Activated T-cell treated with anti-CD3 and anti-CD28 coated beads, Interleukin-2, amount 50 U/mL, for 4 hours (primary cell): ENCODE measurements at regions not wholly inside any gene's neighbourhood (a gene's known extent, or its start where the extent isn't known, plus 50 kb on each side); places are given as distances from the start of the nearest gene placed in this dataset.
"Not testable (repeated sequence)": the region's sequence is repeated elsewhere in the genome, so short reads cannot be mapped to it uniquely, and the experiment has no call there.

ENCODE experiments used
- ATAC-seq, 2 donors: fragments of 200-7000 bp; cut with Tn5 transposase; one replicate each; pipeline ENCODE4 v1.10.0; 2021
- DNase-seq: peaks from one replicate; pipeline ENCODE4 v3.0.0-alpha.2; 2020
- H3K27me3 Mint-ChIP-seq: one replicate; pipeline ENCODE4 v1.8.0; 2021; ENCODE audit warnings: low read depth, mixed read lengths
- H3K36me3 Mint-ChIP-seq: one replicate; pipeline ENCODE4 v1.8.0; 2022; ENCODE audit warnings: mixed read lengths; ENCODE audit not compliant: insufficient read depth
- H3K4me1 Mint-ChIP-seq: one replicate; pipeline ENCODE4 v1.8.0; 2021; ENCODE audit warnings: low read depth, mixed read lengths
- H3K4me3 Mint-ChIP-seq: one replicate; pipeline ENCODE4 v1.8.0; 2021; ENCODE audit warnings: mild to moderate bottlenecking, moderate library complexity, mixed read lengths
- H3K9me3 Mint-ChIP-seq: one replicate; pipeline ENCODE4 v1.8.0; 2021; ENCODE audit warnings: mixed read lengths

DNA sequence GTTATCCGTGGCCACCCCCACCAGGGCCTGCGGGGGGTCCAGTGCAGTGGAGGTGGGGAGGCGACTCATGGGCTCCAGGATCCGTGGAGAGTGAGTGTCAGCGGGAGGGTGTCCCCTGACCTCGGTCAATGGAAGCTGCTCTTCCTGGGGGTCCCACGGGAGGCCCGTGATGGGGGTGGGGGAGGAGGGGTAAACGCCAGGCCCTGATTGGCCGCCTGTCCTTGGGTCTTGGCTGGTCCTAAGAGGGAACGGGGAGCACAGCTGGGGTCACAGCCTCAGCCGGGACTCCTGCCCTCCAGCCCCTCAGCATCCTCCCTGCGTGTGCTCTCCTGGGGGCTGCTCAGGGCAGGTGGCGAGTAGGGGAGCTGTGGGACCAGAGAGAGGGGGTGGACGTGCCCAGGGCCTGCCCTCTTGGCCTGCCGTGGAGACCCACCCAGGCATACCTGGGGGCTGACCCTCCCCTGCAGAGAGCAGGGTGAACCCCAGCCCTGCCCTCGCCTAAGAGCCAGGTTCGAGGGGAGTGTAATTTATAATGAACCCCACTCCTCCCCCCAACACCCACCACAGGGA is 184.6 kb downstream of the GOLGA6L6 start:
- peaks cover 7% of the 10 kb centered on the region for H3K4me1 Mint-ChIP-seq
- no peaks in the 10 kb centered on the region for H3K9me3 Mint-ChIP-seq
- H3K27me3 Mint-ChIP-seq = no peaks in the 10 kb centered on the region

DNA sequence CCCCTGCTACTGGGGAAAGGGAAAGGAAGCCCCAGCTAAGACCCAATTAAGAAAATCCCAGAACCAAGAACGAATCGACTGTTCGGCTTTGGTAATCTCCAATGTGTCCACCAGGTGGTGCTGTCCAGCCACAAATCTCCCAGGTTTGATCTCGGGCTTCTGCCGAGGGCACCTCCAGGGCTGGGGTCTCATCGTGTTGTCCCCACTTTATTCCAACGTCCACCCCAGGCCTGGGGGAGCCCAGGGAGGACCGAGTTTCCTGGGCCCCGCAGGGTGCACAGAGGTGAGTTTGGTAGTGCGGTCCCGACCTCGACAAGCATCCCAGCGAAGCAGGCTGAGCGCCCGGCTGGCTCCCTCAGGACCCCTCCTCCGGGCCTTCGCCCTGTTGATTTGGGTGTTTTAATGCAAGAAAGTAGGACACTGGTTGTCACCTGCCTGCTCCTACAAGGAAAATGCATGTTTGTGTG is 185.1 kb downstream of the GOLGA6L6 start:
- ATAC-seq = peak; percentile 55 to 73
- H3K27me3 Mint-ChIP-seq = no peaks in the 10 kb centered on the region
- H3K4me1 Mint-ChIP-seq = peaks cover 7% of the 10 kb centered on the region
- no peaks in the 10 kb centered on the region for H3K9me3 Mint-ChIP-seq
- no peak overlapping the region for H3K4me3 Mint-ChIP-seq
- H3K36me3 Mint-ChIP-seq = no peaks in the 10 kb centered on the region
- DNase-seq = peak; percentile 81

More for the DNA sequence above, 184.6 kb downstream of the GOLGA6L6 start:
- ATAC-seq = peak in 1 of 2 donors; percentile 11
- no peaks in the 10 kb centered on the region for H3K36me3 Mint-ChIP-seq
- H3K4me3 Mint-ChIP-seq = no peak overlapping the region
- no peak for DNase-seq

DNA sequence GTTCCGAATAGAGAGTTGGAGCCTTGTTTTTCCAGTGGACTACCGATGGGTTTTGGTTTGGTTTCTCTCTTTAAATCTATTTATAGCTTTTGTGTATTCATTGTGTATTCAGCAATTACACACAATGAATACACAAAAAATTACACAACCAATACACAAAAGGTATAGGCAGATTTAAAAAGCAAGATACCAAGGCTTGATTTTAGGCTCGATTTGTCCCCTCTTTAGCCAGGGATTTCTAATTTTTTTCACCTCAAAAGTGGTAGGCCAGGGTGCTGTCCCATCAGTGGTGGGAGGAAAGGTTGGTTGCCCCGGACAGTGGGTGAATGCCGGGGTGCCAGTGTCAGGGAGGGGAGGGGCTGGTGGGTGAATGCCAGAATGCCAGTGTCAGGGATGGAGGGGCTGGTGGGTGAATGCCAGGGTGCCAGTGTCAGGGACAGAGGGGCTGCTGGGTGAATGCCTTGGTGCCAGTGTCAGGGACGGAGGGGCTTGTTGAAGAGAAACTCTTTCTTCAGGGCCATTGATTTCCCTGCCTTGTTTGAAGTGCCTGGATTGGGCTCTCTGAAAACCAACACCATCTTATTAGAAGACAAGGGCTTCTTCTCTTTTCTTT is 186.2 kb downstream of the GOLGA6L6 start:
- ATAC-seq = no peak
- H3K9me3 Mint-ChIP-seq = no peaks in the 10 kb centered on the region
- H3K4me3 Mint-ChIP-seq = no peak overlapping the region
- DNase-seq = no peak
- H3K27me3 Mint-ChIP-seq = no peaks in the 10 kb centered on the region
- H3K36me3 Mint-ChIP-seq = no peaks in the 10 kb centered on the region
- H3K4me1 Mint-ChIP-seq = peaks cover 7% of the 10 kb centered on the region

DNA sequence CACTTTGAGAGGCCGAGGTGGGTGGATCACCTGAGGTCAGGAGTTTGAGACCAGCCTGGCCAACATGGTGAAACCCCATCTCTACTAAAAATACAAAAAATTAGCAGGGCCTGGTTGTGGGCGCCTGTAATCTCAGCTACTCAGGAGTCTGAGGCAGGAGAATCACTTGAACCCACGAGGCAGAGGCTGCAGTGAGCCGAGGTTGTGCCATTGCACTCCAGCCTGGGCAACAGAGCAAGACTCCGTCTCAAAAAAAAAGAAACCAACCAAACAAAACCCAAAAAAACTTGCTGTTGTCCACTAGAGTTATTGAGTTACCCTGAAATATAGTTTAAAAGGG is 186.7 kb downstream of the GOLGA6L6 start:
- not testable (repeated sequence) for H3K36me3 Mint-ChIP-seq, H3K27me3 Mint-ChIP-seq, H3K4me1 Mint-ChIP-seq, H3K9me3 Mint-ChIP-seq, H3K4me3 Mint-ChIP-seq, DNase-seq, ATAC-seq

DNA sequence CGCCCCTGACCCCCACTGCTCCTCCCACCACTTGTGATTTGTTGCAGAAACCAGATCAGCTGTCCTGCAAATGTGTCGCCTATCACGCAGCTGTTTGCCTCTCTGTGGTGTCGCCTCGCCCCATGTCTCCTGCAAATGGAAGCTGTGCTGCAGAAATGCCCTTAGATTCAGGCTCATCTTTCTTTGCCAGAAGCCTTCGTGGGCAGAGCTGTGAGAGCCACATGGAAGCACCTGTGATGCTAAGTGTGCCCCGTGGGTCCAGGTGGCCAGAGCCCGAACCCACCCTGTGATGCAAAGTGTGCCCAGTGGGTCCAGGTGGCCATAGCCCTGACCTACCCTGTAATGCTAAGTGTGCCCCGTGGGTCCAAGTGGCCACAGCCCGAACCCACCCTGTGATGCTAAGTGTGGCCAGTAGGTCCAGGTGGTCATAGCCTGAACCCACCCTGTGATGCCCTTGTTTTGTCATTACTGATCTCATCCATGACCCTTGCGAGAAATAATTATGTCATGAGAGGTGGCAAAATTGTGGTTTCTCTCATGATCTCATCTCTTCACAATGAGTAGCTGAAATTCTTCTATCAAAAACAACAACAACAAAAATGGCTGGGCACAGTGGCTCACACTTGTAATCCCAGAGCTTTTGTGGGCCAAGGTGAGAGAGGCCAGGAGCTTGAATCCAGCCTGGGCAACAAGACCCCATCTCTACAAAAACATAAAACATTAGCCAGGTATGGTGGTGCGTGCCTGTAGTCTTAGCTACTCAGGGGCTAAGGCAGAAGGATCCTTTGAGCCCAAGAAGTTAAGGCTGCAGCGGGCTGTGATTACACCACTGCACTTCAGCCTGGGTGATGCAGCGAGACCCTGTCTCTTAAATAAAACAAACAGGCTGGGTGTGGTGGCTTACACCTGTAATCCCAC is 187.4 kb downstream of the GOLGA6L6 start:
- no peak overlapping the region for H3K4me3 Mint-ChIP-seq
- no peaks in the 10 kb centered on the region for H3K9me3 Mint-ChIP-seq
- H3K4me1 Mint-ChIP-seq = peaks cover 7% of the 10 kb centered on the region
- no peaks in the 10 kb centered on the region for H3K36me3 Mint-ChIP-seq
- DNase-seq (no peak), ATAC-seq (no peak)
- H3K27me3 Mint-ChIP-seq = no peaks in the 10 kb centered on the region

DNA sequence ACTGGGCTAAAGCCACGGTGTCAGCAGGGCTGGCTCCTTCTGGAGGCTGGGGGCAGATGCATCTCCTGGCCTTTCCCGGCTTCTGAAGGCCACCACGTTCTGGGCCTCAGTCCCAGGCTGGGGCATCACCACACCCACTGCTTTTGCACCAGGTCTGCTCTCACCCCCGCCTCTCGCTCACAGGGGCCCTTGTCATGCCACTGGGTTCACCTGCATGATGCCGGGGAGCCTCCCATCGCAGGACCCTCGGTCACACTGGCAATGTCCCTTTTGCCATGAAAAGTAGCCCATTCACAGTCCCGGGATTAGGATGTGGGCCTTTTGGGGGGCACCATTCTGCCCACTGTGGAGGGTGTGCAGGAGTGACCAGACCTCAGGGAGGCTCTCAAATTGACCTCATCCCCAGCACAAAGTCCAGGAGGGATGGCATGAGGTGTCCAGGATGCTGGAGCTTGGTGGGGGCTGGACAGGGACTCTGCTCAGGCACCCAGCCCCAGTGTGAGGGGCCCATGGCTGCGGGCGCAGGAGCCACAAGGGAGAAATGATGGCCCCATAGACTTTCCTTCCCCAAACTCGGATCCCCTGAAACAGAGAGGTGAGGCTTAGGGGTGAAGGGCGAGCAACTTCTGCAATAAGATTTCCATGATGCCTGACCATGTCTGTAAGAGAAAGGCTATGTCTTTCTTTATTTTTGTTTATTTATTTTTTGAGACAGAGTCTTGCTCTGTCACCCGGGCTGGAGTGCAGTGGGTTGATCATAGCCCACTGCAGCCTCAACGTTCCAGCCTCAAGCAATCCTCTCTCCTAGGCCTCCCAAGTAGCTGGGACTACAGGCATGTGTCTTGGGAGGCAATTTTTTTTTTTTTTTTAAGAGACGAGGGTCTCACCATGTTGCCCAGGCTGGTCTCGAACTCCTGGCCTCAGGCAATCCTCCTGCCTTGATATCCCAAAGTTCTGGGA is 189.1 kb downstream of the GOLGA6L6 start:
- DNase-seq (no peak), ATAC-seq (no peak)
- no peaks in the 10 kb centered on the region for H3K36me3 Mint-ChIP-seq
- no peak overlapping the region for H3K4me3 Mint-ChIP-seq
- H3K4me1 Mint-ChIP-seq = peaks cover 7% of the 10 kb centered on the region
- H3K27me3 Mint-ChIP-seq = no peaks in the 10 kb centered on the region
- H3K9me3 Mint-ChIP-seq = no peaks in the 10 kb centered on the region

DNA sequence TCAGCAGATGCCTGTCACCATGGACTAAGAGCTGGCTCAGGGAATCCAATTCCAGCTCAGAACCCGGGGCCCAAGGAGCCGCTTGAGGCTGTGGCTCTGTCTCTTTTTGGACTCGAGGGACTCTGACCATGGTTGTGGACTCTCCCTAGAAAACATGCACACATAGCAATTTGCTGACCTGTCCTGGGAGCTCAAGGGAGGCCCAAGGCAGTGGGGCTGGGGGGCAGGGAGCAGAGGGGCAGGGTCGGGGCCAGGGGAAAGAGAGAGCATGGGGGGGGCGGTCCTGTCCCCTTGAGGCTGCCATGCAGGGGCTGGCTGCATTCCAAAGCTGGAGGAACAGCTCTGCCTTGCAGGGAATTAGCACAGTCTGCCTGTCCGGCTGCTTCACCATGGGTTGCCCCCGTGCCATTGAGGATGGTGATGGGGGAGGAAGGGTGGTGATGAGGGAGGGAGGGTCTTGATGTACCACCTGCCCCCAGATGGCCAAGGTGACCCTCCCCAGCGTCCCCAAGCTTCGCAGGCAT is 190.1 kb downstream of the GOLGA6L6 start:
- H3K36me3 Mint-ChIP-seq = no peaks in the 10 kb centered on the region
- H3K4me3 Mint-ChIP-seq = no peak overlapping the region
- DNase-seq = no peak
- no peaks in the 10 kb centered on the region for H3K27me3 Mint-ChIP-seq
- H3K9me3 Mint-ChIP-seq = no peaks in the 10 kb centered on the region
- peaks cover 4% of the 10 kb centered on the region for H3K4me1 Mint-ChIP-seq
- no peak for ATAC-seq

DNA sequence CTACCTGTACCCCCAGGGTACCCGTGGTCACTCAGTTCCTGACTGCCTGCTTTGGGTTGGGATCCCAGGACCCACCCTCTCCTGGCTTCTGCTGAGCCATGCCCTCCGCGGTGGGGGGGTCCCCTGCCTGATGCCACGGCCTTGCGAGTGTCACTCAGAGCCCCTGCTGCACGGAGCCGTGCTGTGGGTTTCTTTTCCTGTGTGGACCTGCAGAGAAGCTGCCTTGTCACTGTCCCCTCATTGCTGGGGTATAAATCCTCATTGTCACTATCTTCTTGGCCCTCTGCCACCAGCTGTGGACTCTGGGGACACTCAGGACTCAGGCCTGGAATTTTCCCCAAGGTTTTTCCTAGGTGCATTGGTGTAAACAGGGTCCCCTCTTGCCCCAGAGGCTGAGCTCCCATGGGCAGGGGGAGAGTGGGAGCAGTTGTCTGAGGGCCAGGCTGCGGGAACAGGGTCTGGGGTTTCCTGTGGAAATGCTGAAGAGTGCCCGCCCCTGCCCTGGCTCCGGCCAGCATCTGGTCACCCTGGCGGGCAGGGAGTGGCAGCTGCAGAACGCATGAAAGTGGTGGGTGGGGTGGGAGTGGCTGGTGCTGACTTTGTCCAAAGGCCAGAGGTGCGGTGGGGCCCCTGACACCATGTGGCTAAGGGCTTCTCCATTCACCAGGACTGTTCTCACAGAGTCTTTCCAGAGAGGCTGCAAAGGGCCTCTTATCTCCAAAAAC is 191.7 kb downstream of the GOLGA6L6 start:
- no peaks in the 10 kb centered on the region for H3K36me3 Mint-ChIP-seq
- H3K27me3 Mint-ChIP-seq = no peaks in the 10 kb centered on the region
- H3K4me3 Mint-ChIP-seq = no peak overlapping the region
- no peak for ATAC-seq
- H3K4me1 Mint-ChIP-seq = peaks cover 2% of the 10 kb centered on the region
- DNase-seq = no peak
- no peaks in the 10 kb centered on the region for H3K9me3 Mint-ChIP-seq

DNA sequence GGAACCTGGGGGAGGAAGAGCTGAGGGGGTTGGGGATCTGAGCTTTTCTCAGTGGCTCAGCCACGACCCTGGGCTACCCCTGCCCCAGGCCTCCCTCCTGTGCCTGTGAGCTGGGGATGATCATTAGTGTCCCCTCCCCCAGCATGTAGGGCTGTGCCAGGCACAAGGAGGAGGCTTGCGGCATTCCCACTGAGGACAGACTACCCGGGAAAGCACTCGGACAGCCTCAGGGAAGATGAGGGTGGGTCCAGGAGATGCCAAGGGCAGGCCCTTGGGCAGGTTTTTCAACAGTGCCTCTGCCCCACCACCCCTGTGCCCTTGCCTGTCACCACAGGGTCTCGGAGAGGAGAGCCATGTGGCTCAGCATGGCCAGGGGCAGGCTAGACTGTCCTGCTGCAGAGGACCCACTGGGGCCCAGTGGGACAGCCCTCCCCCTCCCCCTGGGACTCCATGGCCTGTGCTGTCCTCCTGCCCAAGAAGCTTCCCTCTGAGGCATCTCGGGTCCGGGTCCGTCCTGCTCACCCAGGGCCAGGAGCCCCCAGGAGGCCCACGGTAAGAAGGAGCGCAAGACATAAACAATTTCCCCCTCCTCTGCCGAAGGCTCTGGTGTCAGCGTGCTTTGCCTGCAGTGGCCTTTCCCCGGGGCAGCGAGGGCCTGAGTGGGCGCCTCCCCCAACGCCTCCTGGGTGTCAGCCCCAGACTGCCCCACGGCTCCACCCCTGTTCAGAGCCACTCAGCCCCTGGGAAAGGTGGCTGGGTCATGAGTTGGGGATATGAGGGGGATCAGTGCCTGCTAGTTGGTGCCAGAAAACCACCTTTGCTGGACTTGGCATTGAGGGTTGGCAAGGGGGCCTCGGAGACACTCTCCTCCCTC is 192.5 kb downstream of the GOLGA6L6 start:
- no peak overlapping the region for H3K4me3 Mint-ChIP-seq
- DNase-seq (no peak), ATAC-seq (no peak)
- no peaks in the 10 kb centered on the region for H3K9me3 Mint-ChIP-seq
- no peaks in the 10 kb centered on the region for H3K27me3 Mint-ChIP-seq
- H3K36me3 Mint-ChIP-seq = no peaks in the 10 kb centered on the region
- H3K4me1 Mint-ChIP-seq = peaks cover 2% of the 10 kb centered on the region

DNA sequence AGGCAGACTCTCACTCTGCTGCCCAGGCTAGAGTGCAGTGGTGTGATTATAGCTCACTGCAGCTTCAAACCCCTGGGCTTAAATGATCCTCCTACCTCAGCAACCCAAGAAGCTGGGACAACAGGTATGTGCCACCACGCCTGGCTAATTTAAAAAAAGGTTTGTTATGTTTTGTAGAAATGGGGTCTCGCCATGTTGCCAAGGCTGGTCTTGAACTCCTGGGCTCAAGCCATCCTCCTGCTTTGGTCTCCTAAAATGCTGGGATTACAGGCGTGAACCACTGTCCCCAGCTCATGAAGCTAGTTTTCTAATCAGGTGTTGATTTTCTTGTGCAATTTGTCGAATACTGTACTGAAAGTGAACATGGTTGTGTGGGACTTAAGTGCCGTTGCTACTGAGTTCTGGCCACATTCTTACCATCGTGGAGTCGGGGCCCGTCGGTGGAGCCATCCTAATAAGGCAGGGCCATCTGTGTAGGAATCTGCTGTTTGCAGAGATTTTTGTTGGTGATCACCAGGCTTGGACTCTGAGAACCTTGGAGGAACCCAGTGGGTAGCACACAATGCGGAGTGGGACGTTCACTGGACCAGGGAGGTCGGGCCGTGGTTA is 193.2 kb downstream of the GOLGA6L6 start:
- Mint-ChIP-seq H3K9me3 (no peaks in the 10 kb centered on the region), H3K27me3 (no peaks in the 10 kb centered on the region), H3K36me3 (no peaks in the 10 kb centered on the region), H3K4me1 (peaks cover 2% of the 10 kb centered on the region), H3K4me3 (no peak overlapping the region)
- ATAC-seq = no peak
- no peak for DNase-seq

DNA sequence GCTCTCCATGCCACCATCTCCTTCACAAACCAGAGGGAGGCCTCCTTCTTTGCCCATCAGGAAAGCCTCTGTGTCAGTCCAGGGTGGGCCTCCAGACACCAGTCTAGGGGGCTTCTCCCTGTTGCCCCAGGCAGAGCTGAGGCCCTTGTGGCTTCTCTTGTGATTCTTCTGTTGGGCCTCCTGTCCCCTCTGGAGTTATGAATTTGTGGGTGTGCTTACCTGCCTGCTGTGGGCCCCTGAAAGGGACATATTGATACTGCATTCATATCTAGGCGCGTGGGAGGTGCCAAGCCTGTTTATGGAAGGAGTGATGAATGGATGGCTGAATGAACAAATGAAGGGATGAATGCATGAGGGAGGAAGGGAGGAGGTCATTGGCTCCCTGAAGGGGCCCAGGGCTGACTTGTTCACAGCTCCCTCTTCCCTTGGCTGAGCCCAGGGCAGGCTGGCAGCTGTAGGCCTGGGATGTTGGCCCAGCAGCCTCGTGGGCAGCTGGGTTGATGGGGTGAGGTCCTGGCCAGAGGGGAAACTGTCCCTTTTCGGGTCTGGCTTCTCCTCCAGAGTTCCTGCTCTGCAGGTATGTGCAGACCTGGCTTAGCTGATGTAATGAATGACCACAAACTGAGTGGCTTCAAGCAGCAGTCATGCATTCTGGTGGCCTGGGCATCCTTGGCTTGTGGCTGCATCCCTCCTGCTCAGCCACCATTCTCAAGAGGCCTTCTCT is 195.4 kb downstream of the GOLGA6L6 start:
- H3K4me1 Mint-ChIP-seq = no peaks in the 10 kb centered on the region
- no peak overlapping the region for H3K4me3 Mint-ChIP-seq
- H3K27me3 Mint-ChIP-seq = no peaks in the 10 kb centered on the region
- no peaks in the 10 kb centered on the region for H3K36me3 Mint-ChIP-seq
- H3K9me3 Mint-ChIP-seq = no peaks in the 10 kb centered on the region
- ATAC-seq (no peak), DNase-seq (no peak)

DNA sequence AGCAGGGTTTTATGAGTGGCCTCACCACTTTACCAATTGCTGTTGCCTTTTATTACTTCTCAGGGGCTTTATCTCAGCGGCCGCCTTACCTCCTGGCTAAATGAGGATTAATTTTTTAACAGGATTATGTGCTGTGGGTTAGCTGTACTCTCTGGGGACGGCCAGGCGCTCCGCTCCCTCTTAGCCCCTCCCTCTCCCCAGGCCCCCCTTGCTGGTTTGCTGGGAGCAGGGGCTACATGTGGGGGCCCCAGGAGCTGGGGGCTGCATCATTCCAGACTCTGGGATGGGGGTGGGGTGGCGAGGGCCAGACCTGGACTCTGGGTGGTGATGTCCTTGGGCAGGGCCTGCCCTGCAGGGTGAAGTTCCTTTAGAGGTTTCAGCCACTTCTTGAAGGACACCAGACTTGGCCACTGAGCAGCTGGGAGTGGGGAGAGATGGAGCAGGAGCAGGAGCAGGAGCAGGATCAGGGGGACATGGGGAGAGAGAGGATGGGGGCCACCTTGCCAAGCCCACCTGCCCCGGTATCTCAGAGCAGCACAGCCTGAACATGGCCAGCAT is 196.1 kb downstream of the GOLGA6L6 start:
- Mint-ChIP-seq H3K9me3 (no peaks in the 10 kb centered on the region), H3K27me3 (no peaks in the 10 kb centered on the region), H3K36me3 (no peaks in the 10 kb centered on the region), H3K4me3 (no peak overlapping the region), H3K4me1 (no peaks in the 10 kb centered on the region)
- ATAC-seq = no peak
- no peak for DNase-seq
